ENCODE measurements at regions not wholly inside any gene's neighbourhood (a gene's known extent, or its start where the extent isn't known, plus 50 kb on each side); places are given as distances from the start of the nearest gene placed in this dataset.

DNA sequence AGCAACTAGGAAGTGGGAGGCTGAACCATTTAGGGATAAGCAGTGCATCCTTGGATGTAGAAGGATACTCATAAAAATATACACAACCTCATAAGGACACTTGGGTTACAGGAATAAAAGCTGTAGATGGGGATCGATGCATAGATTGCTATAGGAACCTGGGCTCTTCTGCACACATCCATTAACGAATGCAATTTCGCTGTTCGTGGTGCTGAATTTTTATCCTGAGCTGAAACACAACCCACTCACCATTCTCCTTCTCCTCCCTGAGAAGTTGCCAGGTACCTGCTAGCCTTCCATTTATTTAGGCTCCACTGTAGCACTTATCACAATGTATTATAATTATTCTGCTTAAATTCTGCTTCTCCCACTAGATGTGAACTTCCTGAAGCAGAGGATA, 320.6 kb upstream of the BRINP1 start:
- TF ChIP-seq CTCF (IDR thresholded peaks at IDR 0.05; ENCODE audit: low read depth, low read length) (no peak), EZH2phosphoT487 (IDR thresholded peaks at IDR 0.05; ENCODE audit: low read depth) (no peak)

Data from OCI-LY3 (cell line).